GM19372 (cell line): ENCODE measurements at regions not wholly inside any gene's neighbourhood (a gene's known extent, or its start where the extent isn't known, plus 50 kb on each side); places are given as distances from the start of the nearest gene placed in this dataset.
"Not testable (repeated sequence)": the region's sequence is repeated elsewhere in the genome, so short reads cannot be mapped to it uniquely, and the experiment has no call there.

ENCODE experiments used
- ATAC-seq: cut with Tn5 transposase; IDR thresholded peaks from one replicate; pipeline ENCODE4 v1.9.1; 2021; ENCODE audit warnings: mild to moderate bottlenecking, low read depth, moderate library complexity; ENCODE audit not compliant: unreplicated experiment

- ATAC-seq = no peak
Observed at GRCh38 chr13:78540058-78540457, 63.3 kb downstream of the POU4F1 start.

DNA sequence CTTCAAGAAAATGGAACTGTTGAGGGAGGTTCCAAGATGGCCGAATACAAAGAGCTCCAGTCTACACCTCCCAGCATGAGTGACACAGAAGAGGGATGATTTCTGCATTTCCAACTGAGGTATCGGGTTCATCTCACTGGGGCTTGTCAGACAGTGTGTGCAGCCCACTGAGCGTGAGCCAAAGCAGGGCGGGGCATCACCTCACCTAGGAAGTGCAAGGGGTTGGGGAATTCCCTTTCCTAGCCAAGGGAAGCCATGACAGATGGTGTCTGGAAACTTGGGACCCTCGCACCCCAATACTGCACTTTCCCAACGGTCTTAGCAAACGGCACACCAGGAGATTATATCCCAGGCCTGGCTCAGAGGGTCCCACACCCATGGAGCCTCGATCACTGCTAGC, 77.3 kb downstream of the POU4F1 start:
- ATAC-seq = not testable (repeated sequence)

DNA sequence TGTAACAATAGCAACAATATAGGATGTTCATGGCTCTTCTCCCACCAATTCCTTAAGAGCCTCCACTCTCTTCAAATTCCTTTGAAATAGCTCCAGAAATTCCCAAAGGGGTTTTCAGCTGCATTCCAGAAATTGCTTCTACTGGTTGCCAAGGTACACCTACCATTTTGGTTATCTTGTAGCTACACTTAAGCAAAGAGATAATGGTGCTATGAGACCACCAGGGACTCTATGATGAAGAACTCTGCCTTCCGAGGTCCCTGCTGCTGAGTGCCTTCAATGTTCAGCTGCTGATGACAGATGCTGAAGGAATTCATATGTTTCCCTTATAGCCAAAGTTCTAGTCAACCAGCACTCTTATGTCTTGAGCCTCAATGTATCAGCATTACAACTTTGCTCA, 78.4 kb downstream of the POU4F1 start:
- no peak for ATAC-seq

DNA sequence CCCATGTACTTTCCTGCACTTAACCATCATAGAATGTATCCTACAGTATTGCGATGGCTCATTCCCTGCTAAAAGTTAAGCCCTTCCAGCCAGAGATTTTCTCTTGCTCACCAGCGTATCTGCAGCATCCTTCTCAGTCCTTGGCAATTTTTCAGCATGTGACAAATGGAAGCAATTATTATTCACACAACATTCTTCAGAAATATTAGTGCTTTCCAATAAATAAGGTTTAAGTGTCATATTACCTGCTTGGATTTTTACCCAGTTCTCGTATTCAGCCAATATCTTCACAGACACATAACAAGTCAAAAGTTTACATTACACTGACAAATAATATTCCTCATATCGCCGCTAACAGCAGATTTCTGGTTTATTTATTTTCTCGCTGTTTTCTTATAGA, 82.3 kb downstream of the POU4F1 start:
- no peak for ATAC-seq

DNA sequence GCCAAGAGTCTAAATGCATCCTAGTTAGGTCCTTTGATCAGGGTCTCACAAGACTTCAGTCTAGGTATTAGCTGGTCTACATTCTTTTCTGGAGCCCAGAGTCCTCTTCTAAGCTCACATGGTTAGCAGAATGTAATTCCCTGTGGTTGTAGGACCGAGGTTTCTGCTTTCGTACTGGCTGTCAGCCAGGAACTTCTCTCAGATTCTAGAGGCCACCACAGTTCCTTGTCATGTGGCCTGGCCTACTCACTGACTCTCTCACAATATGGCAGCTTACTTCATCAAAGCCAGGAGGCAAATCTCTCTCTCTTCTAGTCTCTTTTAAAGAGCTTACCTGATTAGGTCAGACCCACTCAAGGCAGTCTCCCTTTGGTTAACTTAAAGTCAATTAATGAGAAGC, 82.9 kb downstream of the POU4F1 start:
- ATAC-seq = no peak

- ATAC-seq = not testable (repeated sequence)
Observed at GRCh38 chr13:78518482-78518881, 84.9 kb downstream of the POU4F1 start.

DNA sequence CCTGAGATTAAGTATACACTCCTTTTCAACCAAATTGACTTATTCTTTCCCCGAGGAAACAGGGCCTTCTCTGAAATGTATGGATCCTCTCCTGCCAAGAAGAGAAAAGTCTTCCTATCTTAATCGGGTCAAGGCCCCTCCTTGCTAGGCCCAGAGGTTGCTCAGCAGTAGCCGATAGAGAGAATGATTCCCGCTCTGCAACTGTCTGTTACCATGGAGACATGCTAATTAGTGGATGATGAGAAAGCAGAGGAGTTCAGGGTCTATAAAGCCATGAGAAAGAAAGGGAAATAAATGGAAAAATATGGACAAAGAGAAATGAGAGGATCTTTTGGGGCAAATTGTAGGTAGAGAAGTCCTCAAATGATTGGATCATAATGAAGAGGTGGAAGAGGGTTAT, 103.5 kb downstream of the POU4F1 start:
- no peak for ATAC-seq

DNA sequence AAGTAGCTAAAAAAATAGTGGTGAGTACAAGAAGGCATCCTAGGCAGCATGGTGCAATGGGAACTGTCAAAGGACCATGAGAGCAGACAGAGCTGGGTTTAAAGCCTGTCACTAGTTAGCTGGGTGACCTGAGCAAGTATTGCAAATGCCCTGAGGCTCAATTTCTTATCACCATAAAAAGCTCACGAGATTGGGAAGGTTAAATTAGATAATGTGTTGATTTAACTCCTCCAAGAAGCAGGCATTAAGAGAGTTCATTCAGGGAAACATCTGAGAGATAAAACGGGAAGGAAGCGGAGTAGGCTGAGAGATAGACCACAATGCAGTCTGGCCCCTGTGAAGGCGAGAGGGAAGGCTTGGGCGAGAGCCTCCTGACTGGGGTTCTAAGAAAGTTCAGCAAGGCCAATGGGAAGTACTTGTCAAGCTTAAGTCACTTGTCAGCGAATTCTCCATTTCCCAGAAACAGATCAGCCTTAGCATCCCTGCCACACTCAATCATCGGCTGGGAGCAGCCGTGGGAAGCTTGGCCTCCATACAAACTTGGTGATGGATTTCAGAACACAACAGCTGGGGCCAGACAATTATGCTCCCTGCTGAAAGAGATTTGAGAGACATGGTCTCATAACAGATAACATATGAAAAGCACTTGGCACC, 105.5 kb downstream of the POU4F1 start:
- no peak for ATAC-seq

- ATAC-seq = no peak
Observed at GRCh38 chr13:78491978-78492377, 111.4 kb downstream of the POU4F1 start.

GRCh38 chr13:78490225-78490624, 113.1 kb downstream of the POU4F1 start:
- ATAC-seq = not testable (repeated sequence)

DNA sequence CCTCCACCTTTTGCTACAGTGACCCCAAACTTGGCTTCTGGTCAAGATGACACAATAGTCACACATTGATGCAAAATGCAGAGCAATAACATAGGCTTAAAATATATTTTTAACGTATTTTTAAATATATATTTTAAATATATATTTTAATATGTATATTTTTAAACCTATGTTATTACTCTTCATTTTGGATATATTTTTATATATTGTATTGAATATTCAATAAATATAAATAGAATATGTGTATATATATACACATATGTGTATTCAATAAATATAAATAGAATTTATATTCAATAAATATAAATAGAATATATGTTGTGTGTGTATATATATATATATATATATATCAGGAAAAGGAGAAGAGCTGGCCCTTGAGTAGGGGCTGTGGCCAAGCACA, 115.6 kb downstream of the POU4F1 start:
- ATAC-seq = no peak

GRCh38 chr13:78485803-78486202, 117.5 kb downstream of the POU4F1 start:
- no peak for ATAC-seq

DNA sequence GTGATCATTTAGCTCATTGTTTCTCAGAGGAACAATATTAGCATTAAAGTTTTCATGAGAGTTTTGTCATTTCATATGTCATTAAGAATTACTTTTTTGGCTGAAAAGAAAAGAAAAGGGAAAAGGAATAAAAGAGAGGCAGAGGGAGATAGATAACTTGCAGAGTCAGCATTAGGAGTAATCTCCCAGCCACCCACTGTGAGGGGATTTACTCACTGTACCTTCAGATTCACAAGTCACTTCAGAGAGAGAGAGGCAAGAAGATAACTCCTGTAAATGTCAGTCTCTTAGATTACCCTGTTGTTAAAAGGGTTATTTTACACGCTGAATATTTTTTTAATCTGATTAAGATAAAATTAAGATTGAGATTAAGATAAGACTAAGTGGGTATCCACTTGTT, 125.2 kb downstream of the POU4F1 start:
- no peak for ATAC-seq

GRCh38 chr13:78476910-78477309, 126.4 kb downstream of the POU4F1 start:
- ATAC-seq = no peak

DNA sequence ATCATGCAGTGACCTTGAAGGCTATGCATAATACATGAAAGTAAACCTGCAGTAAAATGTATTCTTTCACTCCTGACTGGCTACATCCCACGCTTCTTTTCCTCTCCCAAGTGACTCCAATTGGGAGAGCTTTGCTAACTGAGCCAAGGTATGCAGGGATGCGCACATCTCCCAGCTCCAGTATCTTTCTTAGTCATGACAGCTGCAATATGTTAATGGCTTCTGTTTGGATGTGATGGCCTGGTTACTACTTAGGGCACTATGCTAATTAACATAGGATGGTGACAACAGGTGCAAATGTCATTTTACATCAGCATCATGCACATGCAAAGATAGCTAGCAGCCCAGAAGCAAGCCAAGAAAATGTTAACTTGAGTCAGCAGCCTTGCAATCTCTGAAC, 134.7 kb downstream of the POU4F1 start:
- no peak for ATAC-seq

- no peak for ATAC-seq
Observed at GRCh38 chr13:78465250-78465649, 138.1 kb downstream of the POU4F1 start.

GRCh38 chr13:78460176-78460575, 143.2 kb downstream of the POU4F1 start:
- ATAC-seq = no peak

DNA sequence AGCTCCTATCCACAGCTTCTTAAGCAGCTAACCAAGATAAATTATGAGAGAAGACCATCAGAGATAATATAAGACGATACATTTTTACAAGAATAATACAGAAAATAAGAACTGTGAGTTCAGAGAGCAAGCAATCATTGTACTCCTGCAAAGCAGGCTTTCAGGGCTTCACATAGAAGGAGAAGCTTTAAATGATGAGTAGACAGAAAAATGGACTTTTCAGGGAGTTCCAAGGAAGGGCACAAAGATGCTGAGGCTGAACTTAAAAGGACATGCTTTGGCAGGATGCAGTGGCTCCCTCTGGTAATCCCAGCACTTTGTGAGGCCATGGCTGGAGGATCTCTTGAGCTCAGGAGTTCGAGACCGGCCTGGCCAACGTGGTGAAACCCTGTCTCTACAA, 159.5 kb downstream of the POU4F1 start:
- ATAC-seq = no peak

- ATAC-seq = no peak
Observed at GRCh38 chr13:78437781-78438180, 165.6 kb downstream of the POU4F1 start.

DNA sequence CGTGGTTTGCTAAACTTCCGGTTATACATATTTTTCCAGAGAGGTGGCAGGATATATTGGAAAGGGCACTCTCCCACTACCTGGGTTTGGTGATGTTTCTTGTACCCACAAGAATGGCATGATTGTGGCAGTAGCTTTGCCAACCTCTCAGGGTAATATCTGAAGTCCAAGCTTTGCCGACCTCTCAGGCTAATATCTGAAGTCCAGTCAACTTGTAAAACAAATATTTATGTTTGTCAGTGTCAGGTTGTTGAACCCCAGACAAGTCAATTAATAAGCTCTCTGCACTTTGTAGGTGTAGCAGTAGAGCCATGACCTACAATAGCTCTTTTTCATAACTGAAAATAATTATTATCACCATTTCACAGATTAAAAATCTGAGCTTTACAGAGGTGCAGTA, 167.0 kb downstream of the POU4F1 start:
- ATAC-seq = no peak

GRCh38 chr13:78431328-78431727, 172.0 kb downstream of the POU4F1 start:
- ATAC-seq = no peak

DNA sequence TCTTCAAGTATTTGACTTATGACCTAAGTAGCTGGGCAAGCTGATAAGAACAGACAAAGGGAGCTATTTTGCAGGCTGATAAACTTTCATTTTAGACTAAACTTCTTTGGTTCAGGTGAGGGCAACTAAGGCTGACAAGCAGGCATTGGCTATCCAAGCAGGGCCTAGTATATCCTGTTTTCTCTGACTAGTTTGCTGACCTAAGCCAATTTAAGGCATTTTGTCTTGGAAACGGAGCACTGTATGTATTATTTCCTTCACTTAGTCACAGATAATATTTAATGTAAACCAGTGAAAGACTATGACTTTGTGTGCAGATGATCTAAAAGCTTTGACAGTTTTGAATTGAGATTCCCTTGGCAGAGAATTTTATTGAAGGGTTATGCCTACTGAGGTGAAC, 172.5 kb downstream of the POU4F1 start:
- ATAC-seq = no peak
